ENCODE measurements at regions not wholly inside any gene's neighbourhood (a gene's known extent, or its start where the extent isn't known, plus 50 kb on each side); places are given as distances from the start of the nearest gene placed in this dataset.

DNA sequence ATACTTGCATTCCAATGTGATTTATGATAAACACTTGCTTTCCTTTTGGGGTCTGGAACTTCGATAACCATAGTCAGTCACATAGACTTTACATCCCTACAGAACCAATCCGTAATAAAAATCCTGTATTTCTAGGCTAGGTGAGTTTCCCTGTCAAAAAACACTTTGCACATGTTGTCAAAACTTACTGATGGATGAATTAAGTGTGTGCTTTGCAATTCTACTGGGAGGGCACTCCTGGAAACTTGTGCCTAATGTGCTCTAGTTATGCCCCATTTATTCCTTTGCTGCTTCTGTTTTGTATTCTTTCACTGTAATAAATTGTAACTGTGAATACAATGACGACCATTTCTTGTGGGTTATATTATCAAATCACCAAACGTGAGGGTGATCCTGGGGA, 684.8 kb upstream of the PCDH15 start:
- no peak for DNase-seq

DNA sequence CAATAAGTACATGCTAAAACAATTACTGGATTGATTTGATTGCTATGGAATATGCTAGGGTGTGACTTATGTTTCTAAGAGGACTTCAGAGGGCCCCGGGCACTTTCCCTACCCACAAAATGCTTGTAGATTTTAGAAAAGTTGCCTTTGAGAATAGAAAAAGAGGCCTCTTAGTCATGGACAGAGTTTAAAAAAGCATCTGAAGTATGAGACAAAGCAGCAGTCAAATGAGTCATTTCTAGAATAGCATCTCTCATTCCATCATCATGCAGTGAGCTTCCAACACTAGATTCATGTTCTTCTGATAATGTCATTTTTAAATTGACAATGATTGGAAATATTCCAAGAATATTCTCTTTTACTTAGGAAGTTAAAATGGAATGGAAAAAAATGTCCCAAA, 675.1 kb upstream of the PCDH15 start:
- no peak for DNase-seq

GRCh38 chr10:55474258-55474657, 673.2 kb upstream of the PCDH15 start:
- DNase-seq = no peak

DNA sequence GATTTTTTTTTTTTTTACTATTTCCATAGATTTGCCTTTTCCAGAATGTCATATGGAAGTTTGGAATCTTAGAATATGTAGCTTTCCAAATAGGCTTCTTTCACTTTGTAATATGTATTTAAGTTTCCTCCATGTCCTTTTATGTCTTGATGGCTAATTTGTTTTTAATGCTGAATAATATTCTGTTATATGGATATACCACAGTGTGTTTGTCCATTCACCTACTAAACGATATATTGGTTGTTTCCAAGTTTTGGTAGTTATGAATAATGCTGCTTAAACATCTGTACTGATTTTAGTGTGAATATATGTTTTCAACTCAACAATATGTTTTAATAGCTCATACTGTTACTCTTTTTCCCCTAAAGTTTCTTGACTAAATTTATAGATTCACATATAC, 669.8 kb upstream of the PCDH15 start:
- DNase-seq = no peak

- no peak for DNase-seq
Observed at GRCh38 chr10:55466806-55467504, 665.9 kb upstream of the PCDH15 start.

DNA sequence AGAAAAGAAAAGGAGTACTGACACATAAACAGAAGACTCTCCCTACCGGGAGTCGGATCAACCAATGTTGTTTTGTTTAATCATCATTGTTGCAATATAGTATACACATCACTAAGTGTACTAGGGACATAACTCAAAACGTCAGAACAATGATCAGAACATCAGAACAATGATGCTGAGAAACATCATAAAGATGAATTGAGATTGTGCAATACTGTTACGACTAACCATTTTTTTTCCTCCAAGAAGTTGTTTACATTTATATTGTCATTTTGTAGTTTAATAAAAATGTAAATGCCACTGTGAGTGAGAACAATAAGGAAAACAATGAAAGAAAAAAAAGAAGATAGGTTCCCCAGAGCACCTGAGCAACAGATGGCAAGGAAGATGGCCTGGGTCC, 663.1 kb upstream of the PCDH15 start:
- no peak for DNase-seq

DNA sequence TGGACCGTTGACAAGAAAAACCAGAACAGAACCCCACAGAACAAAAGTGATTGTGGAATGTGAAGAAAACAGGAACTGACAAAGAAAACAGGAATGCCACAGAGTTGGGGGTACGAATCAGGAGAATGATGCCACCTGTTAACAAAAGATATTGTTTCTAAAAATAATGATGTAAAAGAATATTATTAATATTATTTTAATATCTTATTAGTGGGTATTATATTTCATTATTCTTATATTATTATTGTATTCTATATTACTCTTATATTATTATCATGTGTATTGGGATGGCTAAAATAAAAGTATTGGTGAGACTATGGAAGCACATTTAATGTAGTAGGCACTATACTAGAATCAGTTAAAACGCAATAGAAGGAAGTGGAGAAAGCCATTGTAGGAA, 659.0 kb upstream of the PCDH15 start:
- no peak for DNase-seq

DNA sequence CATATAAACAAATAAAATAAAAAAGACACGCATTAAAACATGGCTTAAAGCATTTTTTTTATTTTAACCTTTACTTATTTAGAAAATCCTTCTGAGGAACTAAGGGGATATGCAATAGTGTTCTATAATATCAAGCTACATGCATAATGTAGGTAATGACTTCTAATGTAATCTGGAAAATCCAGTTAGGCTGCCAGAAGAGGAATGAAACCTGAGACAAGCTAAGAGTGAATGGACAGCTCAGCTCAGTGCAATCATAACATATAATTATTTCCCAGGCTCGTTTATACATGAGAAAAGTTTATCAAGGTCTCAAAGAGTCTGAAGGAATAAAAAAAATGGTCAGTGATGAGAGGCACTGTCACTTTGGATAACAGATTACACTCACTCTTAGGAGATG, 649.0 kb upstream of the PCDH15 start:
- DNase-seq = no peak

DNA sequence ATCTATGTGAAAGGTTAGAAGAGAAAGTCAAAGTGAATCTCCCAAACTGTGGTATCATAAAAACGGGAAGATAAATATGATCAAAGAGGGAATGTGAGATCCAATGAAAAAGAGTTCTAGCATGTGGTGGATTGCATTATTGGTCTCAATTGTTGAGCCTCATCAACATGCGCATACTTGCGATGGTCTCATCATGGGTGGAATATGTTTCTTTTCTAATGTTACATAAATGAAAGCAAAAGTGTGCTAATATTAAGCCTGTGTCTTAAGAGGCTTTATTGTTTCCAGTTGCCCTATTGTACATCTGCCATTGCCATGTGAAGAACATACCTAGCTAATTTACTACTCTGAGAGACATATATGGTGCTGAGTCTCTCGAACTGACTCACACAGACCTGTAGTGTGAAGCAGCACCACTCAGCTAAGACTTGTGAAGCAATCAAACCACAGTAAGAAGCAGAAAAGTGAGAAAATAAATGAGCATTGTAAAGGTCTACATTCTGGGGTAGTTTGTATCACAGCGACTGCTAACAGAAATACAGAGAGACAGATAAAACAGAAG, 645.5 kb upstream of the PCDH15 start:
- no peak for DNase-seq

GRCh38 chr10:55441777-55442176, 640.7 kb upstream of the PCDH15 start:
- DNase-seq = no peak

- DNase-seq = no peak
Observed at GRCh38 chr10:55426138-55426537, 625.1 kb upstream of the PCDH15 start.

DNA sequence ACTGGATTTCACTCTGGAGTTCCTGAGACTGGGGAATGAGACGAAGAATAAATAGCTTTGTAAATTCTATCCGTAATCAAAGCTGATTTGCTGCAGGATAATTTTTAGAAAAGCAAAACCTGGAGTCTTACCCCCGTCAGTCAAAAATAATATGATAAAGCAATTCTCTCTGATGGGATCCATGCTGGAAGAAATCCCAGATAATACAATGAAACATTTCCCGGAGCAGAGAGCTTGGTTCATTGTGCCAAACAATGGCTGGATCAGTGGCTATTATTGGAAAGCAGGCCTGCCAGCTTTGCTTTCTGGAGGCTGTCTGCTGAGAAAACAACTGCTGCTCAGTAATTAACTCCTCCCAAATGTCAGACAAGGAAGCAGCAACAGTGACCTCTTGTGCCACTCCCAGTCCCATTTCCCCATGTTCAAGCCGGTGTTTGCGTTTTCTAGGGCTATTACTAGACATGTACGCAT, 609.4 kb upstream of the PCDH15 start:
- no peak for DNase-seq

DNA sequence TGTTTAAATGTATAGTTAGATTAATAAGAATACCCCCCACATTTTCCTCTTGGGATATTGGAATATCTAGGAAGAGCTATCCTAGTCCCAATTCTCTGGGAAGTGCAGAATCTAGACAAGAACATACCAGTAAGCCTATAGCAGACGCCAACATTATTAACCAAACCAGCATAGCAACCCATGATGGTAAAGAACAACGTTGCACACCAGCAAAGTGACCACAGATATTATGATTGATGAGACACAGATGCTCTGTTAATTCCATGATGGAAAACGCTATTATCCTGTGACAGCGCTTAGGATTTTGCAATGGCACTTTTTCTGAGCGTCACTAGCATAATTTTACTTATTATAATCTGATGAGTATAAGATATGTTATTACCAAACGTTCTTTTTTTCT, 603.1 kb upstream of the PCDH15 start:
- no peak for DNase-seq

- DNase-seq = no peak
Observed at GRCh38 chr10:55400075-55400849, 599.2 kb upstream of the PCDH15 start.

DNA sequence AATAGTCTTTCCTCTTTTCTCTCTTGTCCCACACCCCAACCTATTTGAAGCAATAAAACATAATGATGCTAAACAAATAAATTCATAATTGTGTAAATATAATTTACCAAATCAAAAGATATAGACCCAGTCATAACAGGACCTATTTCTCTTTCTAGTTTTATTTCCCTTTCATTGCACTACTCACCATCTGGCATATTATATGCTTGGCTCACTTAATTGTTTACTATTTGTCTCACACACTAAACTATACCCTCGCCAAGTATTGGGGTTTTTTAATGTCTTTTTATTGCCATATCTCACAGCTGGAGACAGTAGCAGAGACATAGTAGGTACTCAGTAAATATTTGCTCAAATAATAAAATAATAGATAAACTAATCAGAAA, 597.5 kb upstream of the PCDH15 start:
- DNase-seq = no peak

DNA sequence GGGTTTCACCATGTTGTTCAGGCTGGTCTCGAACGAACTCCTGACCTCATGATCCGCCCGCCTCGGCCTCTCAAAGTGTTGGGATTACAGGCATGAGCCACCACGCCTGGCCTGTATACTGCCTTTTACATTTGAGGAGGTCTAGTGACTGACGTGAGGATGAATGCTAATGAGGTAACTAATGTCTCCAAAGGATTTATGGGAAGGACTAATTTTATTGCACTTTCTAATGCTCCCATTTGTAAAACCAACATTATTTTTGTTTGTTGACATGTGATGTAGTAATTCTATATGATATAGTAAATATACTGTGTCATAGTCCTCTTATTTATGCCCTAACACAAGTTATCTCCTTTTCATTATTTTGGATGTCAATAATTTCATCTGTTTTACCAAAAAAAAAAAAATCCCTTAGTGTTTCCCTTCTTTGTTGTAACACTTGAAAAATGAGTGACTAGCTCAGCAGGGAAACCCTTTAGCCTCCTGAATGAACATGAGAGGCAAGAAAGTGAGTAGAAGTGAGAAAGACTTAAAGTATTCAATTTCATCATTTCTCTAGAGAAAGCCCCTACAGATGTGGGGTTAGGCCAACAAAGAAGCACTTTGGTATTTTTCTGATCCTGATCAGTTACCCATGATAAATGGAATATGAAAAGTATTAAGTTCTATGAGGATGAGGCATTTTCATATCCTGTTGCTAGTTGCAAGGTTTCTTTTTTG, 596.9 kb upstream of the PCDH15 start:
- no peak for DNase-seq

DNA sequence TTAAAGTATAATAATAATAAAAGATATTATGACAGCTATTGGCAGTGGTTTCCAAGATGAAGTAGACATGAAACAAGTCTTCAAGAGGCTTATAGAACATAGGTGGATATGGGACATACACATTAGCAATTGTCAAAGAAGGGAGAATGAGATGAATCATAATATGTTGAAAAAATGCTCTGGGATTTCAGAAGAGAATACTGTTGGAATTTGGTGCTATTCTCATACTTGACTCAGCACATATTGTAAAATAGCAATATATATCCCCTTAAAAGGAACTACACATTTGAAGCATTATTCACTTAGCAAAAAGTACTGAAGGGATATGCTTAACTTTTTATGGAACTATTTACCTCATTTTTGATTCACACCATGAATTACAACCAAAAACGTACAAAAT, 577.2 kb upstream of the PCDH15 start:
- no peak for DNase-seq

- DNase-seq = no peak
Observed at GRCh38 chr10:55374917-55375316, 573.9 kb upstream of the PCDH15 start.

DNA sequence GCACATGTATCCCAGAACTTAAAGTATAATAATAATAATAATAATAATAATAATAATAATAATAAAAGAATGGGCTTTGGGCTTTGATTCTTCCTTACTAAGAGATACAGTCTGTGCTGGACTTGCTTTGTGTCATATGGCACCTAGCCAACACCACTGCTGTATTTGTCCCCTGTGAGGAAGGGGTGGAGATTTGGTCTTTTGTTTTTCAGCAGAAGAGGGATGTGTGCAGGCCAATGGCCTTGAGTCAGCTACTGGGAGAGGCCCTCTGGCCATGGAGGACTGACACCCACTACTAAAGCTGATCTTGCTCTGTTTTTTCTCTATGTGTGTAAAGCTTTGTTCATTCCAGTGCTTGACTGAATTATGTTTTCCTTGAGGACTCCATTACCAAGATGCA, 573.0 kb upstream of the PCDH15 start:
- DNase-seq = no peak

- no peak for DNase-seq
Observed at GRCh38 chr10:55369670-55370420, 568.8 kb upstream of the PCDH15 start.

DNA sequence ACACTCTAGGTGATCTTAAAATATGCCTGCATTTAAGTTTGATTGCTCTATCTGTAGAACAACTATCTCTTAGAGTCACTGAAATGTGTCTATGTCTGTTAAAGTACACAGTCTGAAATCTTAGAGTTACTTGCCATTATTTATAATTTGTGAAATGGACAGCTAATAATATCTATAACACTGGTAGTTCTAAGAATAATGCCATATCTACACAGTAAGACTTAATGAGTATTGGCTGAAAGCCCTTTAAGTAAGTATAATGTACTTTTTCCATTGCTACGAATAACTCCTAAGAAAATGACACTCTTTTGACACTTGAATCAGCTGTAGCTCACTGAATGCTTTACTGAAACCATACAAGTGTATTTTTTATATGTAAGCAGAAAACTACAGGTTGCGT, 567.4 kb upstream of the PCDH15 start:
- no peak for DNase-seq

DNA sequence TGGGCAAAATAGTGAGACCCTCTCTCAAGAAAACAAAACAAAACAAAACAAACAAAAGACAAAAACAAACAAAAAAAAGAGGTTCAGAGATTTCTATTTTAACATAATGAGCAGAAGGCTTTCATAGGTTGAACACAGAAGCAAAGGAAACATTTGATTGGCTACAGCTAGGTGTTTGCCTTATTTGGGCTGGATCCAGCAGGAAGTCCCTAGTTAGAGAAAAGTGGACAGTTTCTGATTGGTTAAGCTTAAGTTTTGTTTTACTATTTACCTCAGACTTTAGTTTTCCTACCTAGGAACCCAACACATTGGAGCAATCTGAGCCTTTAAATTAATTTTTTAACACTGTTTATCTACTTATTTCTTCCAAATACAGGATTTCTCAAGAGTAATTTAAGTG, 566.5 kb upstream of the PCDH15 start:
- no peak for DNase-seq

GRCh38 chr10:55358539-55358938, 557.5 kb upstream of the PCDH15 start:
- DNase-seq = no peak

Data from suppressor macrophage treated with lipopolysaccharide for 1 hour (primary cell).